Astrocyte of the cerebellum (primary cell): ENCODE measurements at regions not wholly inside any gene's neighbourhood (a gene's known extent, or its start where the extent isn't known, plus 50 kb on each side); places are given as distances from the start of the nearest gene placed in this dataset.

Experiments used
- DNase-seq: peaks from one replicate; pipeline ENCODE4 v3.0.0-alpha.2; 2011; ENCODE audit warnings: low read depth
- H3K4me3 ChIP-seq: 2 replicates; pipeline ENCODE4 v1.5.1; 2011; ENCODE audit warnings: mild to moderate bottlenecking, low read depth, low read length, moderate library complexity
- CTCF ChIP-seq: IDR thresholded peaks from 2 replicates; pipeline ENCODE4 v1.5.1; 2012; ENCODE audit warnings: low read length, low read depth, moderate library complexity, mild to moderate bottlenecking; ENCODE audit errors: missing control alignments
- in situ Hi-C: cut with HindIII; loops from 2 replicates; pipeline ENCODE4 v1.10.0; 2017; ENCODE audit warnings: low sequenced_read_pairs

GRCh38 chr7:35379481-35379880 is 125.6 kb upstream of the TBX20 start:
- in situ Hi-C loops, result no loop called here
- no peak for TF ChIP-seq CTCF

GRCh38 chr7:35375516-35375915 is 121.6 kb upstream of the TBX20 start:
- DNase-seq, result no peak
- in situ Hi-C loops, result no loop called here
- no peak overlapping the region for H3K4me3 ChIP-seq
- TF ChIP-seq CTCF, result no peak

More at GRCh38 chr7:35379481-35379880, 125.6 kb upstream of the TBX20 start:
- H3K4me3 ChIP-seq, result no peak overlapping the region
- no peak for DNase-seq

DNA sequence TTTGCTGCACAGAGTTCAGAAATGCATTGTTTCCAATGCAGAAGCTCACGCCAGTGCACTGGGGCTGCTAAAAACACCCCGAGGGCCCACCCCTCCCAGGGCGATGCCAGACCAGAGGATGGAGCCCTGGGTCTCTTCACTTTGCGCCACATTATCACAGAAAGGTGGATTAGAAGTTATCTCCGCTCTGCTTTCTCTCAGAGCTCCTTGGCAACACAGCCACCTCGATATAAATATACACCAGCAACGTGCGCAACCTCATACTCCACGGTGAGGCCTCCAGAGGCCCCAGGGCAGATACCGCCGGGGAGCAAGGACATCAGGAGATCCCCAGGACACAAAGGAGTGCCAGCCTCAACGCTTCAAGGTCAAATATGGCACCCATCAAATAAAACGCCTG is 121.0 kb upstream of the TBX20 start:
- no peak for TF ChIP-seq CTCF
- no peak overlapping the region for H3K4me3 ChIP-seq
- in situ Hi-C loops, result no loop called here
- DNase-seq, result no peak

DNA sequence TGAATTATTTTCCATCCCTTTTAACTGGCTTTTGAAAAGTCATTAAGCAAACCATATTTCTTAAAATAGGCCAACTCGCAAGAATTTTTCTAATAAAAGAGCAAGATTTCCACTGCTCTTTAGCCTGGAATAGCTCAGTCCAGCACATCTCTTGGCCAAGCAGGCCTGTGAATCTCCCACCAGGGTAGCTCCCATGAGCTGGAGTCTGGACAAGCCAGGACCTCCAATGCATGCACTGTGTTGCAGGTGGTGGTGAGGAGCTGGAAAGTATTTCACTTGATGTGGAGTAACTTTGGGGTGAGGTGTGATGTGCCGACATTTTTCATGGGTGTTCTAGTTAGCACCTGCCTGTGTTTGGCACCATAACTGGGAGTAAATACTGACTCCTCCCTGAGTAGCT is 117.3 kb upstream of the TBX20 start:
- in situ Hi-C loops, result no loop called here
- H3K4me3 ChIP-seq, result no peak overlapping the region
- no peak for TF ChIP-seq CTCF
- DNase-seq, result no peak

DNA sequence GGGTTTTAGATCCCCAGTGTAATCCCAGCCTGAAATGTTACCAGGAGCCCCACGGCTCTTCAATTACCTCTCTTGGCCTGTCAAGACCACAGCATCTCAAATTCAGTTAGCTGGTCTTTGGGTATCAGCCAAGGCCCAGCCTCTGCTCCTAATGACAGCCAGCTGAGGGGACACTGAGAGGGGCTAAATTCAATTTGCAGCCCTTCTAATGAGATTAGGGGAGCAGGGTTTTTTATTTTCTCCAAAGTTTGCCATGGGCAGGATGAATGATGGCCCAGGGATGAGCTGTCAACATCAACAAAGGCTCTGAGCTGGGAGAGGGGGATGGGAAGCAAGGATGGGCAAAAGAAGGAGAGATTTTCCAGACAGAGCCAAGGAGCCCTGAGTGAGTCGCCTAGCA is 116.8 kb upstream of the TBX20 start:
- no peak for DNase-seq
- no peak for TF ChIP-seq CTCF
- in situ Hi-C loops, result no loop called here
- no peak overlapping the region for H3K4me3 ChIP-seq

- no peak overlapping the region for H3K4me3 ChIP-seq
- no peak for TF ChIP-seq CTCF
- no peak for DNase-seq
- in situ Hi-C loops, result no loop called here
These were observed 112.6 kb upstream of the TBX20 start for GRCh38 chr7:35366167-35367155.
